Esophagus squamous epithelium (tissue), 4 donors: ENCODE measurements at regions not wholly inside any gene's neighbourhood (a gene's known extent, or its start where the extent isn't known, plus 50 kb on each side); places are given as distances from the start of the nearest gene placed in this dataset.

Experiments
- POLR2A ChIP-seq, 4 donors: fragments of 450-650 bp; IDR thresholded peaks; one replicate each; pipeline ENCODE4 v1.6.1; 2017; ENCODE audit warnings: antibody characterized with exemption in 4 of 4, mild to moderate bottlenecking in 4 of 4, moderate library complexity in 3 of 4
- TF ChIP-seq, protein P1 (sequence below), 6 experiments: fragments of 450-650 bp in 4 of 6; fragments of 200-600 bp in 2 of 6; sonication (generic) in 2 of 6; IDR thresholded peaks; one replicate each; pipeline ENCODE4 v1.5.1; 2016 to 2019; ENCODE audit warnings: antibody characterized with exemption in 6 of 6, mild to moderate bottlenecking in 4 of 6, moderate library complexity in 4 of 6

DNA sequence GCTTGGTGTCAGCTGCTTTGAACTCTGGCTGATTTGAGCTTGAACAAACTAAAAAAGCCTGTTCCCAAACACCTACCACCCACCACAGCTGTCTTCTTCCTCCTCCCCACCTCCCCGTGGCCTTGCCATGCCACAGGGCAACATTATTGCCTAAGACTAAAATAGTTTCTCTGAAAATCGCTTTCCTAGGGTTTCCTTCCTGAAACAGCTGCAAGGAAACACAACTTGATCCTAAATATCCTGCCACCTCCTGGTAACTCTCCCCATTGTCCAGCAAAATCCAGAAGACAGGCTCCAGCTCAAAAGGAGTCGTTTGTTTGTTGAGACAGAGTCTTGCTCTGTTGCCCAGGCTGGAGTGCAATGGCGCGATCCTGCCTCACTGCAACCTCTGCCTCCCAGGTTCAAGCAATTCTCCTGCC is 193.9 kb upstream of the TPM1 start:
- TF ChIP-seq, protein P1, sequence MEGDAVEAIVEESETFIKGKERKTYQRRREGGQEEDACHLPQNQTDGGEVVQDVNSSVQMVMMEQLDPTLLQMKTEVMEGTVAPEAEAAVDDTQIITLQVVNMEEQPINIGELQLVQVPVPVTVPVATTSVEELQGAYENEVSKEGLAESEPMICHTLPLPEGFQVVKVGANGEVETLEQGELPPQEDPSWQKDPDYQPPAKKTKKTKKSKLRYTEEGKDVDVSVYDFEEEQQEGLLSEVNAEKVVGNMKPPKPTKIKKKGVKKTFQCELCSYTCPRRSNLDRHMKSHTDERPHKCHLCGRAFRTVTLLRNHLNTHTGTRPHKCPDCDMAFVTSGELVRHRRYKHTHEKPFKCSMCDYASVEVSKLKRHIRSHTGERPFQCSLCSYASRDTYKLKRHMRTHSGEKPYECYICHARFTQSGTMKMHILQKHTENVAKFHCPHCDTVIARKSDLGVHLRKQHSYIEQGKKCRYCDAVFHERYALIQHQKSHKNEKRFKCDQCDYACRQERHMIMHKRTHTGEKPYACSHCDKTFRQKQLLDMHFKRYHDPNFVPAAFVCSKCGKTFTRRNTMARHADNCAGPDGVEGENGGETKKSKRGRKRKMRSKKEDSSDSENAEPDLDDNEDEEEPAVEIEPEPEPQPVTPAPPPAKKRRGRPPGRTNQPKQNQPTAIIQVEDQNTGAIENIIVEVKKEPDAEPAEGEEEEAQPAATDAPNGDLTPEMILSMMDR (IDR thresholded peaks at IDR 0.05): no peak
- no peak for TF ChIP-seq POLR2A (IDR thresholded peaks at IDR 0.05)
